Mucosa of stomach (tissue), 1 donor: ENCODE measurements at regions not wholly inside any gene's neighbourhood (a gene's known extent, or its start where the extent isn't known, plus 50 kb on each side); places are given as distances from the start of the nearest gene placed in this dataset.
"Not testable (repeated sequence)": the region's sequence is repeated elsewhere in the genome, so short reads cannot be mapped to it uniquely, and the experiment has no call there.

Source experiments
- H3K27me3 ChIP-seq: one replicate; pipeline ENCODE4 v1.7.0; 2013; ENCODE audit warnings: mild to moderate bottlenecking, low read length; ENCODE audit not compliant: control insufficient read depth, insufficient read depth
- H3K36me3 ChIP-seq: one replicate; pipeline ENCODE4 v1.7.0; 2013; ENCODE audit warnings: low read length; ENCODE audit not compliant: control insufficient read depth, insufficient read depth
- H3K4me1 ChIP-seq: one replicate; pipeline ENCODE4 v1.7.0; 2013; ENCODE audit warnings: mild to moderate bottlenecking, low read length; ENCODE audit not compliant: control insufficient read depth, insufficient read depth
- H3K4me3 ChIP-seq: one replicate; pipeline ENCODE4 v1.7.0; 2013; ENCODE audit warnings: low read length
- H3K9ac ChIP-seq: one replicate; pipeline ENCODE4 v1.7.0; 2013; ENCODE audit warnings: mild to moderate bottlenecking, low read length, moderate library complexity
- H3K9me3 ChIP-seq: one replicate; pipeline ENCODE4 v1.7.0; 2013; ENCODE audit warnings: mild to moderate bottlenecking, low read length, moderate library complexity; ENCODE audit not compliant: control insufficient read depth
- donor health status: Pancreatic carcinoma.

GRCh38 chr1:65082346-65083040 is 65.5 kb upstream of the AK4 start:
- Histone ChIP-seq H3K9ac (no peak overlapping the region), H3K9me3 (no peaks in the 10 kb centered on the region), H3K4me3 (no peak overlapping the region), H3K36me3 (no peaks in the 10 kb centered on the region), H3K4me1 (no peaks in the 10 kb centered on the region), H3K27me3 (no peaks in the 10 kb centered on the region)

GRCh38 chr1:65083263-65083896 is 64.6 kb upstream of the AK4 start:
- Histone ChIP-seq H3K9me3 (no peaks in the 10 kb centered on the region), H3K9ac (no peak overlapping the region), H3K36me3 (no peaks in the 10 kb centered on the region), H3K27me3 (no peaks in the 10 kb centered on the region), H3K4me3 (no peak overlapping the region), H3K4me1 (no peaks in the 10 kb centered on the region)

DNA sequence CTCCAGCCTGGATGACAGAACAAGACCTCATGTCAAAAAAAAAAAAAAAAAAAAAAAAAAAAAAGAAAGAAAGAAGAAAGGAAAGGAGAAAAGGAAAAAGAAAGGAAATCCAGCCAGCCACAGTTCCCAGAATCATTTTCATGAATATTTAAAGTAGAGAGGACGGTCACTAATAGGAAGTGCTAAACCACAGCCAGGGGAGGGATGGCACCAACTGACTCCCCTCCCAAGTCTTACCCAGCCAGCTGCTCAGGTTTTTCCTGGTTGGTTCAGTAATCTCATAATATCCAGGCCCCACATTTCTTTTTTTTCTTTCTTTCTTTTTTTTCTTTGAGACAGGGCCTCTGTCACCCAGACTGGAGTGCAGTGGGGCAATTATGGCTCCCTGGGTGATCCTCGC is 63.9 kb upstream of the AK4 start:
- H3K4me1 ChIP-seq: no peaks in the 10 kb centered on the region
- H3K36me3 ChIP-seq: no peaks in the 10 kb centered on the region
- H3K9ac ChIP-seq: no peak overlapping the region
- H3K27me3 ChIP-seq: no peaks in the 10 kb centered on the region
- no peaks in the 10 kb centered on the region for H3K9me3 ChIP-seq
- H3K4me3 ChIP-seq: no peak overlapping the region

GRCh38 chr1:65087519-65087918 is 60.5 kb upstream of the AK4 start:
- H3K9ac ChIP-seq, H3K27me3 ChIP-seq, H3K36me3 ChIP-seq, H3K4me3 ChIP-seq, H3K9me3 ChIP-seq: not testable (repeated sequence)
- peaks cover 12% of the 10 kb centered on the region for H3K4me1 ChIP-seq

- H3K4me1 ChIP-seq: peaks cover 12% of the 10 kb centered on the region
- H3K36me3 ChIP-seq: no peaks in the 10 kb centered on the region
- no peaks in the 10 kb centered on the region for H3K9me3 ChIP-seq
- H3K4me3 ChIP-seq: no peak overlapping the region
- H3K27me3 ChIP-seq: no peaks in the 10 kb centered on the region
- H3K9ac ChIP-seq: no peak overlapping the region
Measured at GRCh38 chr1:65090406-65090805, 57.6 kb upstream of the AK4 start.

GRCh38 chr1:65092691-65093090 is 55.3 kb upstream of the AK4 start:
- peaks cover 12% of the 10 kb centered on the region for H3K4me1 ChIP-seq
- no peak overlapping the region for H3K9ac ChIP-seq
- H3K4me3 ChIP-seq: no peak overlapping the region
- no peaks in the 10 kb centered on the region for H3K36me3 ChIP-seq
- no peaks in the 10 kb centered on the region for H3K27me3 ChIP-seq
- H3K9me3 ChIP-seq: no peaks in the 10 kb centered on the region

GRCh38 chr1:65097076-65097475 is 50.9 kb upstream of the AK4 start:
- Histone ChIP-seq H3K36me3 (no peaks in the 10 kb centered on the region), H3K4me1 (no peaks in the 10 kb centered on the region), H3K9me3 (no peaks in the 10 kb centered on the region), H3K27me3 (no peaks in the 10 kb centered on the region), H3K4me3 (no peak overlapping the region), H3K9ac (no peak overlapping the region)
